Mesenchymal stem cell (in vitro differentiated cells and primary cell): ENCODE measurements at regions not wholly inside any gene's neighbourhood (a gene's known extent, or its start where the extent isn't known, plus 50 kb on each side); places are given as distances from the start of the nearest gene placed in this dataset.

ENCODE experiments used
- DNase-seq: peaks from one replicate; pipeline ENCODE4 v3.0.0-alpha.2; 2013
- H2AFZ ChIP-seq: one replicate; pipeline ENCODE4 v1.6.1; 2013; ENCODE audit warnings: low read depth, mild to moderate bottlenecking, control low read depth, inconsistent platforms, low read length, moderate library complexity
- H2AK5ac ChIP-seq: 2 replicates; pipeline ENCODE4 v1.6.1; 2013; ENCODE audit warnings: low read length, moderate library complexity, mild to moderate bottlenecking, inconsistent platforms; ENCODE audit not compliant: severe bottlenecking
- H2BK120ac ChIP-seq: one replicate; pipeline ENCODE4 v1.6.1; 2013; ENCODE audit warnings: low read depth, mild to moderate bottlenecking, inconsistent platforms, low read length, moderate library complexity
- H2BK12ac ChIP-seq, 2 experiments: one replicate each; pipeline ENCODE4 v1.6.1; 2013; ENCODE audit warnings: inconsistent platforms in 2 of 2, low read length in 2 of 2, mild to moderate bottlenecking in 2 of 2, moderate library complexity in 2 of 2, control low read depth in 1 of 2
- H2BK15ac ChIP-seq: one replicate; pipeline ENCODE4 v1.6.1; 2013; ENCODE audit warnings: mild to moderate bottlenecking, low read depth, inconsistent platforms; ENCODE audit not compliant: poor library complexity, severe bottlenecking
- H2BK5ac ChIP-seq: 2 replicates; pipeline ENCODE4 v1.6.1; 2013; ENCODE audit warnings: low read depth, mild to moderate bottlenecking, low read length, control low read depth, inconsistent platforms; ENCODE audit not compliant: poor library complexity, severe bottlenecking
- H3K14ac ChIP-seq, 2 experiments: one replicate each; pipeline ENCODE4 v1.6.1; 2013; ENCODE audit warnings: inconsistent platforms in 2 of 2, low read length in 2 of 2, control low read depth in 1 of 2, mild to moderate bottlenecking in 1 of 2, moderate library complexity in 1 of 2
- H3K18ac ChIP-seq, 2 experiments: one replicate each; pipeline ENCODE4 v1.6.1; 2013; ENCODE audit warnings: inconsistent platforms in 2 of 2, low read length in 2 of 2, control low read depth in 1 of 2, low read depth in 1 of 2, mild to moderate bottlenecking in 1 of 2
- H3K23ac ChIP-seq, 2 experiments: one replicate each; pipeline ENCODE4 v1.6.1; 2013; ENCODE audit warnings: inconsistent platforms in 2 of 2, low read length in 2 of 2, mild to moderate bottlenecking in 2 of 2, moderate library complexity in 2 of 2, control low read depth in 1 of 2
- H3K27ac ChIP-seq: 2 replicates; pipeline ENCODE4 v1.5.1; 2013; ENCODE audit warnings: mild to moderate bottlenecking, moderate library complexity, low read length, control low read depth, inconsistent platforms; ENCODE audit not compliant: poor library complexity, severe bottlenecking
- H3K27me3 ChIP-seq, 2 experiments: 2 replicates each; pipeline versions ENCODE4 v1.6.1 to v1.7.0; 2013; ENCODE audit warnings: low read length in 2 of 2, mild to moderate bottlenecking in 2 of 2, moderate library complexity in 2 of 2, control low read depth in 1 of 2, inconsistent platforms in 1 of 2; ENCODE audit not compliant: control insufficient read depth in 1 of 2, insufficient read depth in 1 of 2
- H3K36me3 ChIP-seq, 2 experiments: 2 replicates each; pipeline versions ENCODE4 v1.6.1 to v1.7.0; 2013; ENCODE audit warnings: low read length in 2 of 2, control low read depth in 1 of 2, inconsistent platforms in 1 of 2, low read depth in 1 of 2, mild to moderate bottlenecking in 1 of 2; ENCODE audit not compliant: insufficient read depth in 2 of 2, control insufficient read depth in 1 of 2
- H3K4ac ChIP-seq, 2 experiments: one replicate each; pipeline ENCODE4 v1.6.1; 2013; ENCODE audit warnings: inconsistent platforms in 2 of 2, low read length in 2 of 2, mild to moderate bottlenecking in 2 of 2, moderate library complexity in 2 of 2, control low read depth in 1 of 2, low read depth in 1 of 2
- H3K4me1 ChIP-seq: 2 replicates; pipeline ENCODE4 v1.6.1; 2013; ENCODE audit warnings: low read depth, low read length, control low read depth; ENCODE audit not compliant: control insufficient read depth, insufficient read depth
- H3K4me2 ChIP-seq: 2 replicates; pipeline ENCODE4 v1.6.1; 2013; ENCODE audit warnings: low read length, mild to moderate bottlenecking, inconsistent platforms; ENCODE audit not compliant: poor library complexity, severe bottlenecking
- H3K4me3 ChIP-seq, 2 experiments: 2 replicates each; pipeline versions ENCODE4 v1.5.1 to v1.7.0; 2013; ENCODE audit warnings: low read length in 2 of 2, mild to moderate bottlenecking in 2 of 2, control low read depth in 1 of 2, low read depth in 1 of 2; ENCODE audit not compliant: insufficient read depth in 1 of 2
- H3K79me1 ChIP-seq: replicated peaks from 2 replicates; pipeline ENCODE4 v1.6.1; 2013; ENCODE audit warnings: mild to moderate bottlenecking, control low read depth, low read length, inconsistent platforms; ENCODE audit not compliant: poor library complexity, severe bottlenecking
- H3K9ac ChIP-seq: 2 replicates; pipeline ENCODE4 v1.7.0; 2013; ENCODE audit warnings: mild to moderate bottlenecking, low read length, moderate library complexity
- H3K9me3 ChIP-seq: 2 replicates; pipeline ENCODE4 v1.7.0; 2013; ENCODE audit warnings: mild to moderate bottlenecking, low read length; ENCODE audit not compliant: control insufficient read depth
- H4K8ac ChIP-seq: one replicate; pipeline ENCODE4 v1.6.1; 2013; ENCODE audit warnings: inconsistent platforms, mild to moderate bottlenecking, low read length, moderate library complexity
- H4K91ac ChIP-seq: one replicate; pipeline ENCODE4 v1.6.1; 2013; ENCODE audit warnings: mild to moderate bottlenecking, low read length, inconsistent platforms
- WGBS: methylation state at CpG from one replicate; pipeline ENCODE4 v1.1.7; 2013; ENCODE audit warnings: mixed read lengths; 5-methylcytosine and 5-hydroxymethylcytosine counted together

- Histone ChIP-seq H3K14ac (no peak overlapping the region), H3K18ac (no peak overlapping the region), H2BK120ac (no peak overlapping the region), H3K9ac (no peak overlapping the region), H2AK5ac (no peak overlapping the region), H4K8ac (no peak overlapping the region), H3K4me3 (no peak overlapping the region), H3K79me1 (no peaks in the 10 kb centered on the region), H3K4me1 (no peaks in the 10 kb centered on the region), H2BK12ac (no peak overlapping the region), H3K4me2 (no peak overlapping the region), H2BK15ac (no peak overlapping the region), H2BK5ac (no peak overlapping the region), H3K36me3 (no peaks in the 10 kb centered on the region), H3K9me3 (no peaks in the 10 kb centered on the region), H3K27ac (no peak overlapping the region), H3K23ac (no peak overlapping the region), H3K27me3 (no peaks in the 10 kb centered on the region), H4K91ac (no peak overlapping the region), H2AFZ (no peak overlapping the region), H3K4ac (no peak overlapping the region)
- DNase-seq = no peak
- 52% methylated on average over 3 of the region's 4 CpGs for WGBS
These were observed 190.7 kb upstream of the TAS2R1 start for GRCh38 chr5:9820691-9821449.

- H2AFZ ChIP-seq = no peak overlapping the region
- H3K4me2 ChIP-seq = no peak overlapping the region
- H3K9ac ChIP-seq = no peak overlapping the region
- no peaks in the 10 kb centered on the region for H3K4me1 ChIP-seq
- H3K18ac ChIP-seq = no peak overlapping the region
- H3K14ac ChIP-seq = no peak overlapping the region
- H2BK12ac ChIP-seq = no peak overlapping the region
- H3K27me3 ChIP-seq = no peaks in the 10 kb centered on the region
- no peak overlapping the region for H3K27ac ChIP-seq
- H3K79me1 ChIP-seq = no peaks in the 10 kb centered on the region
- H2BK15ac ChIP-seq = no peak overlapping the region
- H3K9me3 ChIP-seq = no peaks in the 10 kb centered on the region
- H3K36me3 ChIP-seq = no peaks in the 10 kb centered on the region
- no peak overlapping the region for H2AK5ac ChIP-seq
- H2BK120ac ChIP-seq = no peak overlapping the region
- DNase-seq = no peak
- no peak overlapping the region for H2BK5ac ChIP-seq
- no CpG with 5 or more reads among the region's 2 CpGs for WGBS
- no peak overlapping the region for H3K4me3 ChIP-seq
- no peak overlapping the region for H3K4ac ChIP-seq
- H4K91ac ChIP-seq = no peak overlapping the region
- no peak overlapping the region for H3K23ac ChIP-seq
- no peak overlapping the region for H4K8ac ChIP-seq
These were observed 188.2 kb upstream of the TAS2R1 start for GRCh38 chr5:9818340-9818845.

- WGBS = 89% methylated on average over 2 of the region's 4 CpGs
- Histone ChIP-seq H2BK5ac (no peak overlapping the region), H3K27me3 (peaks cover 0 to 4% of the 10 kb centered on the region in 2 experiments), H3K4ac (no peak overlapping the region), H2BK120ac (no peak overlapping the region), H3K23ac (no peak overlapping the region), H3K18ac (no peak overlapping the region), H2BK15ac (no peak overlapping the region), H3K36me3 (no peaks in the 10 kb centered on the region), H3K4me1 (no peaks in the 10 kb centered on the region), H3K9me3 (no peaks in the 10 kb centered on the region), H4K91ac (no peak overlapping the region), H2AFZ (no peak overlapping the region), H2AK5ac (no peak overlapping the region), H3K9ac (no peak overlapping the region), H3K27ac (no peak overlapping the region), H4K8ac (no peak overlapping the region), H3K14ac (no peak overlapping the region), H2BK12ac (peak overlapping the region in 1 of 2 experiments; percentile 54), H3K4me2 (no peak overlapping the region), H3K79me1 (no peaks in the 10 kb centered on the region), H3K4me3 (no peak overlapping the region)
- no peak for DNase-seq
These were observed 187.7 kb upstream of the TAS2R1 start for GRCh38 chr5:9817819-9818218.

GRCh38 chr5:9815051-9815450, 184.9 kb upstream of the TAS2R1 start:
- H2BK12ac ChIP-seq = no peak overlapping the region
- no peaks in the 10 kb centered on the region for H3K4me1 ChIP-seq
- no peak overlapping the region for H3K18ac ChIP-seq
- peaks cover 0 to 4% of the 10 kb centered on the region in 2 experiments for H3K27me3 ChIP-seq
- H2BK120ac ChIP-seq = no peak overlapping the region
- H3K27ac ChIP-seq = no peak overlapping the region
- no peak overlapping the region for H3K14ac ChIP-seq
- no peak overlapping the region for H2BK15ac ChIP-seq
- no peak overlapping the region for H3K4me2 ChIP-seq
- no peak overlapping the region for H3K4ac ChIP-seq
- no peak overlapping the region for H3K4me3 ChIP-seq
- no peaks in the 10 kb centered on the region for H3K79me1 ChIP-seq
- WGBS = 33% methylated on average over 1 of the region's 1 CpG
- no peak overlapping the region for H4K91ac ChIP-seq
- H2AFZ ChIP-seq = no peak overlapping the region
- no peaks in the 10 kb centered on the region for H3K36me3 ChIP-seq
- H3K23ac ChIP-seq = no peak overlapping the region
- no peak overlapping the region for H4K8ac ChIP-seq
- peak; percentile 44 for DNase-seq
- no peak overlapping the region for H2BK5ac ChIP-seq
- H3K9ac ChIP-seq = no peak overlapping the region
- no peak overlapping the region for H2AK5ac ChIP-seq
- no peaks in the 10 kb centered on the region for H3K9me3 ChIP-seq
